IPS-NIHi11 (cell line): ENCODE measurements at regions not wholly inside any gene's neighbourhood (a gene's known extent, or its start where the extent isn't known, plus 50 kb on each side); places are given as distances from the start of the nearest gene placed in this dataset.
"Not testable (repeated sequence)": the region's sequence is repeated elsewhere in the genome, so short reads cannot be mapped to it uniquely, and the experiment has no call there.

ENCODE experiments used
- DNase-seq: peaks from one replicate; pipeline ENCODE4 v3.0.0; 2012; ENCODE audit warnings: mixed read lengths, low spot score

DNA sequence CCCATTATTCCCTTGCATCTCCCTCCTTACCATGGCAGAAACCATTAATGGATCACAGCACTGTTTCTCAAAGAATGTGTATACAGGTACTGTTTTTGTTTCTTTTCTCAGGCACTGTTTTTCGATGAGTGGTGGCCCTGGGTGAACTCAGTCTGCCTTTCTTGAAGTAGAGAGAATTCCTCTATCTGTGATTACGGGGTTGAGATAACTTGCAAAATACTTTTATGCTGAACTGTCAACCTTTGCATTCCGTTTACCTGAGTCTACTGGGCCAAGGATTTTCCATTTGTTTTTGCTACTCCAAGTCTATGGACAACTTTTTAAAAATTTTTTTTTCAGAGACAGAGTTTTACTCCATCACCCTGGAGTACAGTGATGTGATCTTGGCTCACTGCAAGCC, 82.7 kb upstream of the CLINT1 start:
- DNase-seq, result no peak

DNA sequence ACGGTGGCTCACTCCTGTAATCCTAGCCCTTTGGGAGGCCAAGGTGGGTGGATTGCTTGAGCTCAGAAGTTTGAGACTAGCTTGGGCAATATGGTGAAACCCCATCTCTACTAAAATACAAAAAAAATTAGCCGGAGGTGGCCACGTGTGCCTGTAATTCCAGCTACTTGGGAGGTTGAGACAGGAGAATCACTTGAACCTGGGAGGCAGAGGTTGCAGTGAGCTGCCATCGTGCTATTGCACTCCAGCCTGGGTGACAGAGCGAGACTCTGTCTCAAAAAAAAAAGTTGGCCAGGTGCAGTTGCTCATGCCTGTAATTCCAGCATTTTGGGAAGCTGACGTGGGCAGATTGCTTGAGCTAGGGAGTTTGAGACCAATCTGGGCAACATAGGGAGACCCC, 79.2 kb upstream of the CLINT1 start:
- DNase-seq, result not testable (repeated sequence)

DNA sequence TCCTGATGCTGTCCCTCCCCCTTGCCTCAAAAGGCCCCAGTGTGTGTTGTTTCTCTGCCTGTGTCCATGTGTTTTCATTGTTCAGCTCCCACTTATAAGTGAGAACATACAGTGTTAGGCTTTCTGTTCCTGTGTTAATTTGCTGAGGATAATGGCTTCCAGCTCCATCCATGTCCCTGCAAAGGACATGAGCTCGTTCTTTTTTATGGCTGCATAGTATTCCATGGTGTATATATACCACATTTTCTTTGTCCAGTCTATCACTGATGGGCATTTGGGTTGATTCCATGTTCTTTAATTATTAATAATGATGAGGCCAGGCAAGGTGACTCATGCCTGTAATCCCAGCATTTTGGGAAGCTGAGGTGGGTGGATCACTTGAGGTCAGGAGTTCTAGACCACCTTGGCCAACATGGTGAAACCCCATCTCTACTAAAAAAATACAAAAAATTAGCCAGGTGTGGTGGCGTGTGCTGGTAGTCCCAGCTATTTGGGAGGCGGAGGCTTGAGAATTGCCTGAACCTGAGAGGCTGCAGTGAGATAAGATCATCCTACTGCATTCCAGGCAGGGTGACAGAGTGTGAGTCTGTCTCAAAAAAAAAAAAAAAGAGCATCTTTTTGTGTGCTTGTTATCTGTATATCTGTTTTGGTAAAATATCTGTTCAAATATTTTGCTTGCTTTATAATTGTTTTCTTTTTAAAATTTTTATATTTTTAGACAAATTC, 78.0 kb upstream of the CLINT1 start:
- DNase-seq, result not testable (repeated sequence)

- no peak for DNase-seq
Measured at GRCh38 chr5:157934600-157934999, 75.7 kb upstream of the CLINT1 start.

DNA sequence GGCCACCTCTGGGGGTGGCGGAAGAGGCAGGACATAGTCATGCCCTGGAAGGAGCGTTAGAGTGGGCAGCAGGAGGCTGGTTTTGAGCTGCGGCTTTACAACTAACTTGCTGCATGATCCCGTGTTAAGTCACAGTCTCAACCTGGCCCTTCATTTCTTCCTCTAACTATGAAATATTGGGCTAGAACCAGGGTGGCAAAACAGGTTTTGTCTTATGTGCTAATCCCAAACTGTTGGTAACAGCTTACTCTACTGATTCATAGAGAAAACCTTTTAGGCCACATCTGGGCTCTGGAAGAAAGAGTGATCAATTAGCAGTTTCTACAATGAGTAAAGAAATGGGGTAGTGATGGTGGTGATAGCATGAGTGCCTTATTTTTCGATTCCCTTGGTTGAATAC, 74.1 kb upstream of the CLINT1 start:
- DNase-seq, result no peak

GRCh38 chr5:157930710-157931109, 71.8 kb upstream of the CLINT1 start:
- DNase-seq, result no peak

- DNase-seq, result peak; percentile 27
Measured at GRCh38 chr5:157926977-157927376, 68.0 kb upstream of the CLINT1 start.

- no peak for DNase-seq
Measured at GRCh38 chr5:157925786-157926671, 67.1 kb upstream of the CLINT1 start.

DNA sequence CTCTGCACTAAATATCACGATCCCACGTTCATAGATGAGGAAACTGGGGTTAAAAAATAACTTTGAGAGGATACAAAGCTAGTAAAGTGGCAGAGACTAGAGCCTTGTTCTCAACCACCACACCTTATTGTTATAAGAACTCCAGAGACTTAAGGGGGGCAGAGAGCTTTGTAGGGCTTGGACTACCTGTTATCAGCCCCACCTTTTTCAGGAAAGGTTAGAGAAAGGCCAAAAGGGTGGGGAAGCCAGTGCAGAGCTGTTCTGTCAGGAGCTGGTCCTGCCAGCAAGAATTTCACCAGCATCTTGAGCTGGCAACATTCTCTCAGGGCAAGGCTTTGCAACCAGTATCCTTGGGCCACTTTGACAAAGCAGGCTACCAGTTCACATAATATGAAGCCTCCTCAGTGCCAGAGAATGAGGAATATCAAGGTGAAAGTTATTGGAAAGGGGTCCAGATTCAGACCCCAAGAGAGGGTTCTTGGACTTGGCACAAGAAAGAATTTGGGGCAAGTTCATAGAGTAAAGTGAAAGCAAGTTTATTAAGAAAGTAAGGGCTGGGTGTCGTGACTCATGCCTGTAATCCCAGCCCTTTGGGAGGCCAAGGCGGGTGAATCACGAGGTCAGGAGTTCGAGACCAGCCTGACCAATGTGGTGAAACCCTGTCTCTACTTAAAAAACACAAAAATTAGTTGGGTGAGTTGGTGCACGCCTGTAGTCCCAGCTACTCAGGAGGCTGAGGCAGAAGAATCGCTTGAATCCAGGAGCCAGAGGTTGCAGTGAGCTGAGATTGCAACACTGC, 66.2 kb upstream of the CLINT1 start:
- no peak for DNase-seq

DNA sequence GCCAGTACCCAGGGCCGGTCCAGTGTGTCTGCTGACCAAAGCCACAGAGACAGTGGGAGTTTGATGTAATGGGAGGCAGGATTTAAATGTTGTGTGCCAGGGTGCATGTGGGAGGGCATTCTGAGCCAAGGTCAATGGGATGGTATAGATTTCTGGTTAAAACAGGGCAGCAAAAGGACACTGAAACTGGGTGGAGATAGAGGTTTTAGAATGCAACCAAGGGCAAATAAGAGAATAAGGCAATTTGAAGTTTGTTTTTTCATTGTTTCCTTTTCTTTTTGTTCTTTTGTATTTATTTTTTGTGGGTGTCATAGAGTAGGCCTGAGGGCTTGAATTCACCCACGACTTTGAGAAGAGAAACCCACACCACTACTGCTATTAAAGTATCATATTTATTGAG, 65.5 kb upstream of the CLINT1 start:
- no peak for DNase-seq

DNA sequence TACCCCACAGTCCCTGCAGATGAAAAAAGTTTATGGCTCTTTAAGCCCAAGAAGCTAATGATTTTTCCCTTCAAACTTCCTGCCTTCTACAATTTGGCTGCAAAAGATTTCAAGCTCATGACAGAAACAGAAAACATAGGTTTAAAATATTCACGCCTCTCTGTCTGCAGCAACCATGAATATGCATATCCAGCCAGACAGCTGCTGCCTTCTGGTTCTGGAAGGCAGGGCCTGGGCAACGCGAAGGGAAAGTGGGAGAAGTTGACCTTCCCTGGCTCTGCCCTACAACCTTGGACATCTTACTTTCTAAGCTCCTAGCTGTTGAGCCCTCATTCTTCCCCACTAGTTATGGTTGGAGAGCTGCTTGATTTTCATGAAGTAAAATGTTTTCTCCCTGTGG, 64.8 kb upstream of the CLINT1 start:
- DNase-seq, result no peak

DNA sequence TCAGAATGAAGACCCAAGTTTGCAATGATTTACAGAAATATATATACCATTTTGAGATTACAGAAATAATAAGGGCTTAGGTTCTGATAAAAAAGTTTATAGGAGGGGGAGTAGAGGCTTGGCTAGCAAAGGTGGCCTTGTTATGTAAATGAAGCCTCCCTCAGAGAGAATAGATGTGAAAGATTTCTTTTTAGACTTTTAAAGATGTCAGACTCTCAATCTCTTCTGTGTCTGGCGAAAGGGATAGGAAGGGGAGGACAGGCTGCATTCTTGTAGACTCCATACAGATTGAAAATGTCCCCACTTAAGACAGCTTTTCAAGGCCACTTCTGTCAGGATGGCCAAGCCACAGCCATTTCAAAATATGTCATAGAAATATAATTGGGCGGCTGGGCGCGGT, 63.1 kb upstream of the CLINT1 start:
- no peak for DNase-seq

GRCh38 chr5:157920828-157921170, 61.9 kb upstream of the CLINT1 start:
- no peak for DNase-seq

GRCh38 chr5:157918811-157919742, 60.1 kb upstream of the CLINT1 start:
- DNase-seq, result no peak

DNA sequence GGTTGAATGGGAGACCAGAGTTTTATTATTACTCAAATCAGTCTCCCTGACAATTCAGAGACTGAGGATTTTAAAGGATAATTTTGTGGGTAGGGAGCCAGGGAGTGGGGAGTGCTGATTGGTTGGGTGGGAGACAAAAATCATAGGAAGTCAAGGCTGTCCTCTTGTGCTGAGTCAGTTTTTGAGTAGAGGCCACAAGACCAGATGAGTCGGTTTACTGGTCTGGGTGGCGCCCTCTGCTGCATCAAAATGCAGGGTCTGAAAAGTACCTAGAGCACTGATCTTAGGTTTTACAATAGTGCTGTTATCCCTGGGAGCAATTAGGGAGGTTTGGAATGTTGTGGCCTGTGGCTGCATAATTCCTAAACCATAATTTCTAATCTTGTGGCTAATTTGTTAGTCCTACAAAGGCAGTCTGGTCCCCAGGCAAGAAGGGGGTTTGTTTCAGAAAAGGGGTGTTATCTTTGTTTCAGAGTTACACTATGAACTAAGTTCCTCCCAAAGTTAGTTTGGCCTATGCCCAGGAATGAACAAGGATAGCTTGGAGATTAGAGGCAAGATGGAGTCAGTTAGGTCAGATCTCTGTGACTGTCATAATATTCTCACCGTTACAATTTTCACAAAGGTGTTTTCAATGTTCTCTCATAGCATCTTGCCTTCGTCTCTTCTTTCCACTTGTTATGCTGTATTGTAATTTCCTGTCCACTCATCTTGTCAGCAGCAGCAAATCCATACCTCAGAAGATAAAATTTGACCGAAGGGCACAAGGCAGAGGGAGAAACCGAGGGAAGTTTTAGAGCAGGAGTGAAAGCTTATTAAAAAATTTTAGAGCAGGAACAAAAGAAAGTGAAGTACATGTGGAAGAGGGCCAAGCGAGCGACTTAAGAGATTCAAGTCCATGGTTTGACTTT, 59.2 kb upstream of the CLINT1 start:
- peak; percentile 57 for DNase-seq

DNA sequence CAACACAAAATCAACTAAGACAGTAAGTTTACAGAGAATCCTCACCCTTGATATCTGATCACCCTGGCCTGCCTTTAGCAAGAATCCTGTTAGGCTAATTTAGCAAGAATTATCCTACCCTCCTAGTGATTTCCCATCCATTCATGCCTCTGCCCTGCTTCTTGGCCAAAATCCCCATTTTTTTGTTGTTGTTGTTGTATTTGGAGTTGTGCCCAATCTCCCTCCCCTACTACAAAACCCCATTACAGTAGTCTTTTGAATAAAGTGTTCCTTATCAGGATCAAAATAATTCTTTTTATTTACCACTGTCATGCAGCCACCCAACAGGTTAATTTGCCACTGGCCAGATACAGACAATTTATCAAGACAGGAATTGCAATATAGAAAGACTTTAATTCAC, 58.5 kb upstream of the CLINT1 start:
- no peak for DNase-seq

DNA sequence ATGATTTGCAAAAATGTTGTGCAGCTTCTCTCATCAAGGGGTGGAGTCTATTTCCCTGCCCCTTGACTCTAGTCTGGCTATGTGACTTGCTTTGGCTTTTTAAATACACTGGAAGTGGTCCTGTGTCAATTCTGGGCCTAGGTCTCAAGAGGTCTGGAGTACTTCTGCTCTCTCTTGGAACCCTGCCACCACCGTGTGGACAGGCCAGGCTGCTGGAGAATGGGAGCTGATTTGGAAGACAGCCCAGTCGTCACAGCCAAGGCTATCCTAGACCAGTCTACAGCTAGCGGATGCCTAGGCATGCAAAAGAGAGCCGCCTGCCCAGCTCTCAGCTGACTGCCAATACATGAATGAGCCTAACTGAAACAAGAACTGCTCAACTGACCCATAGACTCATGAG, 56.7 kb upstream of the CLINT1 start:
- DNase-seq, result no peak

DNA sequence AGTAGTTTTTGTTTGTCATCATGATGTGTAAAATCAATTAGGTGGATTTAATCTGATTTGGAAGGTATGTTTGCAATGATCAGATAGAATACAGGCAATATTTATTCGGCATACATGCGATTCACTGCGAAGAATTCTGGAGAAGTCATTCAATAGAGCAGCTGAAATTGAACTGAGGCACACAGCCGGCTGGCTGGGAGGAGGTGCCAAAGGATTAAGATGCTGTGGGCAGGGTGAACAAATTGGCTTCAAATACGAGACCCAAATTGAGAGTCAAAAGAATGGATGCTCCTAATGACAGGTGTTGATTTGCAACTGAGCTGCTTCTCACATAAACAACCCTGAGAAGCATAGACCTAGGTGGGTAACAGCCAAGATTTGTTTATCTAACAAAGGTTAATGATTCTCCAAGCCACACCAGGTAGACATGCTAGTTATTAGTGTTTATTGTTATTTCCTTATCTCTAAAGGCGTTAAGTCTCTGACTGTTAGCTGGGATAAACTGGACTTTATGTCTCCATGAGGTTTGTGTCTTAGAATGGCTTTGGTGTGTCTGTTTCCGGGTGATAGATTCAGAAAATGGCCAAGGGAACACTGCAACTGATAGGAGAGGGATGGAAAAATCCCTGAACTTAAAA, 55.3 kb upstream of the CLINT1 start:
- DNase-seq, result no peak

- DNase-seq, result peak; percentile 51
Measured at GRCh38 chr5:157913575-157913974, 54.6 kb upstream of the CLINT1 start.
